ENCODE measurements at regions not wholly inside any gene's neighbourhood (a gene's known extent, or its start where the extent isn't known, plus 50 kb on each side); places are given as distances from the start of the nearest gene placed in this dataset.

DNA sequence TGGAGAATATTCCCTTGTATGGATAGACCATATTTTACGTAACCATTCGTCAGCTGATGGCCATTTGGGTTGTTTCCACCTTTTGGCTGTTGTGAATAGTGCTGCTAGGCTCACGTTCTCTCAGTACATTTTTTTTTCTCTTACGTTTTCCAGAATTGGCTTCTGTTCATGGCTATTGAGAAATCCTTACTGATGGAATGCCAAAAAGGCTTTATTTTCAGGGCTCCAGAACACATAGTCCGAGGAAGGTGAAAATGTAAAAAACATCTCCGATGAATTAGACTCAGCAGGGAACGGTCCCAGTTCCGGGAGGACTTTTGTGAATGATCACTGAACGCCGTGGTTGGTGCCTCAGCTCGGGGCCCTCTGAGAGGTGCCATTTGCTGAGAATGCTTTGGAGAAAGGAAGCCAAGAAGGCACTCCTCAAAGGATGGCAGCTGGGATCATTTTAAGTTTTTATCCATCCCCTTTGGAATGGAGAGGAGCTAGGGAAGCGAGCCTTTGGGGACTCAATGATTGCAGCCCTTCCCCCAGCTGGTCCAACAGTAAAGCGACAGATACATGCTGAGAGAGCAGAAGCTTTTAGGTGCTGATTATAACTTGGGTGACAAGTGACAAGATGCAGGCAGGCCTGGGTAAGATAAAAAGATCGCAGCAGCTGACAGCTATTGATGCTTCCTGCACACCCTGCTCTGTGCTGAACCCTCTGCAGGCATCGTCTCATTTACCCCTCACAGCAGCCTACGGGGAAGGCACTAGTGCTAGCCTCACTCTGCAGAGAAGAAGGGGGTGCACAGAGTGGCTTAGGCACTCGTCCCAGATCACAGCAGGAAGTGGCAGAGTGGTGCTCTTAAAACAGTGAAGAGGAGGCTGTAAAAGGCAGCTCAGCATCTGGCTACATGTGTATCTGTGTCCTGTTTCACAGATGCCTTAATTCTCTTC, 133.4 kb upstream of the KCNG1 start:
- Histone ChIP-seq H3K27me3 (ENCODE audit: control insufficient read depth in 2 of 2, insufficient read depth in 2 of 2, low read length in 2 of 2) (peaks cover 20 to 57% of the 10 kb centered on the region in 2 experiments), H3K36me3 (ENCODE audit: control insufficient read depth, insufficient read depth, low read length) (no peaks in the 10 kb centered on the region), H3K4me1 (replicated peaks in 1 of 2; ENCODE audit: control insufficient read depth in 2 of 2, insufficient read depth in 2 of 2, low read length in 2 of 2) (no peaks in the 10 kb centered on the region), H3K27ac (ENCODE audit: extremely low read depth, low read depth, low read length) (no peak overlapping the region), H4K20me1 (replicated peaks; ENCODE audit: control insufficient read depth, insufficient read depth, low read length) (peaks cover 6% of the 10 kb centered on the region; the same call in 1 of the 2 replicates), H3K79me2 (ENCODE audit: control insufficient read depth, insufficient read depth, low read length) (no peaks in the 10 kb centered on the region), H3K9me3 (replicated peaks; ENCODE audit: control insufficient read depth, insufficient read depth, low read depth, low read length) (no peaks in the 10 kb centered on the region), H3K9ac (ENCODE audit: insufficient read depth in 1 of 2, low read depth in 2 of 2, low read length in 2 of 2) (no peak overlapping the region), H2AFZ (ENCODE audit: low read depth, low read length) (no peak overlapping the region), H3K4me2 (ENCODE audit: insufficient read depth, low read length) (no peak overlapping the region), H3K4me3 (no peak overlapping the region), H3K9me1 (ENCODE audit: control insufficient read depth, insufficient read depth, low read length) (no peaks in the 10 kb centered on the region)
- ATAC-seq (no peak), FAIRE-seq (no peak), DNase-seq (ENCODE audit: extremely low read depth in 1 of 4, low spot score in 3 of 4) (no peak)
- CTCF ChIA-PET (ENCODE audit: low intra/inter-chr PET ratio): no interaction called here
- intact Hi-C loops (cut with micrococcal nuclease): no loop called here
- in situ Hi-C loops (cut with MboI): no loop called here
- TF ChIP-seq, protein P1, sequence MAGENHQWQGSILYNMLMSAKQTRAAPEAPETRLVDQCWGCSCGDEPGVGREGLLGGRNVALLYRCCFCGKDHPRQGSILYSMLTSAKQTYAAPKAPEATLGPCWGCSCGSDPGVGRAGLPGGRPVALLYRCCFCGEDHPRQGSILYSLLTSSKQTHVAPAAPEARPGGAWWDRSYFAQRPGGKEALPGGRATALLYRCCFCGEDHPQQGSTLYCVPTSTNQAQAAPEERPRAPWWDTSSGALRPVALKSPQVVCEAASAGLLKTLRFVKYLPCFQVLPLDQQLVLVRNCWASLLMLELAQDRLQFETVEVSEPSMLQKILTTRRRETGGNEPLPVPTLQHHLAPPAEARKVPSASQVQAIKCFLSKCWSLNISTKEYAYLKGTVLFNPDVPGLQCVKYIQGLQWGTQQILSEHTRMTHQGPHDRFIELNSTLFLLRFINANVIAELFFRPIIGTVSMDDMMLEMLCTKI (IDR thresholded peaks at IDR 0.05; ENCODE audit: partially characterized antibody): no peak
- TF ChIP-seq, protein P2, sequence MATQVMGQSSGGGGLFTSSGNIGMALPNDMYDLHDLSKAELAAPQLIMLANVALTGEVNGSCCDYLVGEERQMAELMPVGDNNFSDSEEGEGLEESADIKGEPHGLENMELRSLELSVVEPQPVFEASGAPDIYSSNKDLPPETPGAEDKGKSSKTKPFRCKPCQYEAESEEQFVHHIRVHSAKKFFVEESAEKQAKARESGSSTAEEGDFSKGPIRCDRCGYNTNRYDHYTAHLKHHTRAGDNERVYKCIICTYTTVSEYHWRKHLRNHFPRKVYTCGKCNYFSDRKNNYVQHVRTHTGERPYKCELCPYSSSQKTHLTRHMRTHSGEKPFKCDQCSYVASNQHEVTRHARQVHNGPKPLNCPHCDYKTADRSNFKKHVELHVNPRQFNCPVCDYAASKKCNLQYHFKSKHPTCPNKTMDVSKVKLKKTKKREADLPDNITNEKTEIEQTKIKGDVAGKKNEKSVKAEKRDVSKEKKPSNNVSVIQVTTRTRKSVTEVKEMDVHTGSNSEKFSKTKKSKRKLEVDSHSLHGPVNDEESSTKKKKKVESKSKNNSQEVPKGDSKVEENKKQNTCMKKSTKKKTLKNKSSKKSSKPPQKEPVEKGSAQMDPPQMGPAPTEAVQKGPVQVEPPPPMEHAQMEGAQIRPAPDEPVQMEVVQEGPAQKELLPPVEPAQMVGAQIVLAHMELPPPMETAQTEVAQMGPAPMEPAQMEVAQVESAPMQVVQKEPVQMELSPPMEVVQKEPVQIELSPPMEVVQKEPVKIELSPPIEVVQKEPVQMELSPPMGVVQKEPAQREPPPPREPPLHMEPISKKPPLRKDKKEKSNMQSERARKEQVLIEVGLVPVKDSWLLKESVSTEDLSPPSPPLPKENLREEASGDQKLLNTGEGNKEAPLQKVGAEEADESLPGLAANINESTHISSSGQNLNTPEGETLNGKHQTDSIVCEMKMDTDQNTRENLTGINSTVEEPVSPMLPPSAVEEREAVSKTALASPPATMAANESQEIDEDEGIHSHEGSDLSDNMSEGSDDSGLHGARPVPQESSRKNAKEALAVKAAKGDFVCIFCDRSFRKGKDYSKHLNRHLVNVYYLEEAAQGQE (IDR thresholded peaks at IDR 0.05; ENCODE audit: borderline replicate concordance): no peak
- TF ChIP-seq, protein P2 (CRISPR knock-in tag; IDR thresholded peaks at IDR 0.05; ENCODE audit: low read depth): no peak
- no TSS peak for BruUV-seq (replicated peaks)
- 0% methylated on average over 17 of the region's 17 CpGs for WGBS (ENCODE audit: insufficient coverage, low coverage, missing lambda C conversion rate)
- POLR2A ChIA-PET: interaction anchor here (0.6 to 0.7 kb wide), 2 partner anchors 12 to 76 kb away, joined by 3 to 4 read pairs; no protein-coding TSS in a partner anchor

Data from K562 (cell line).